ENCODE measurements at regions not wholly inside any gene's neighbourhood (a gene's known extent, or its start where the extent isn't known, plus 50 kb on each side); places are given as distances from the start of the nearest gene placed in this dataset.

DNA sequence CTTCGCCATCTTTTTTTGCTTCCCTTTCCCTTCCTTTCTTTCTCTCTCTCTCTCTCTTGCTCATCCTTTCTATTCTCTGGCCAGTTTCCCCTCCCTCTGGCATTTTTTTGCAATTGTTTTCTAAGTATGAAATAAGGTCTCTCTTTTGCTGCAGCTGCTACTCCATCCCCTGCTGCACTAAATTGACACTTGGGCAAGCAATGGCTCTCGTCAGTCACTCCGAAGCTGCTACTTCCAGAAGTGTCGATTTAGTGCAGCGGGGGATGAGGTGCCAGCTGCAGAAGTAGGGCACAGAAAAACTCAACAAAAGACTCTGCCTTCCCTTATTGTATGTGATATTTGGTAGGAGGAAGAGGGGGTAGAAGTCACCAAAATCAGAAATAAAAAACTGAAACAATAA is 642.3 kb downstream of the RWDD3 start:
- no peaks in the 10 kb centered on the region for H3K4me1 ChIP-seq (ENCODE audit: control insufficient read depth, insufficient read depth, low read length)
- H3K27ac ChIP-seq (ENCODE audit: extremely low read depth, low read depth, low read length) = no peak overlapping the region
- no peak overlapping the region for H3K4me3 ChIP-seq (ENCODE audit: low read depth, low read length)
- ChIA-PET POLR2A (no interaction called here), CTCF (interaction anchor here (0.7 kb wide), 1 partner anchor 308 kb away, joined by 6 read pairs; no protein-coding TSS in a partner anchor)
- H3K36me3 ChIP-seq (ENCODE audit: control insufficient read depth in 2 of 2, insufficient read depth in 1 of 2, low read length in 2 of 2) = no peaks in the 10 kb centered on the region
- H3K9me3 ChIP-seq (ENCODE audit: control insufficient read depth, insufficient read depth, low read depth, low read length) = no peaks in the 10 kb centered on the region; the same call in 1 of the 2 replicates
- TF ChIP-seq ZNF266 (tag by site-specific recombination; IDR thresholded peaks at IDR 0.05; ENCODE audit: low read depth) (no peak), ZFP41 (tag by site-specific recombination; IDR thresholded peaks at IDR 0.05; ENCODE audit: borderline replicate concordance) (no peak), GFI1B (tag by site-specific recombination; IDR thresholded peaks at IDR 0.05) (no peak), ZNF169 (tag by site-specific recombination; IDR thresholded peaks at IDR 0.05) (no peak), ZNF366 (tag by site-specific recombination; conservative IDR thresholded peaks at IDR 0.05) (no peak), ZXDB (tag by site-specific recombination; IDR thresholded peaks at IDR 0.05) (no peak), ZNF223 (tag by site-specific recombination; IDR thresholded peaks at IDR 0.05) (no peak), ZNF501 (tag by site-specific recombination; IDR thresholded peaks at IDR 0.05) (no peak), ZBTB17 (tag by site-specific recombination; IDR thresholded peaks at IDR 0.05) (no peak), ZNF112 (tag by site-specific recombination; IDR thresholded peaks at IDR 0.05) (no peak), ZNF426 (tag by site-specific recombination; IDR thresholded peaks at IDR 0.05) (no peak), ZNF239 (tag by site-specific recombination; IDR thresholded peaks at IDR 0.05) (no peak), ZNF10 (tag by site-specific recombination; IDR thresholded peaks at IDR 0.05) (no peak)
- TF ChIP-seq, protein P1, sequence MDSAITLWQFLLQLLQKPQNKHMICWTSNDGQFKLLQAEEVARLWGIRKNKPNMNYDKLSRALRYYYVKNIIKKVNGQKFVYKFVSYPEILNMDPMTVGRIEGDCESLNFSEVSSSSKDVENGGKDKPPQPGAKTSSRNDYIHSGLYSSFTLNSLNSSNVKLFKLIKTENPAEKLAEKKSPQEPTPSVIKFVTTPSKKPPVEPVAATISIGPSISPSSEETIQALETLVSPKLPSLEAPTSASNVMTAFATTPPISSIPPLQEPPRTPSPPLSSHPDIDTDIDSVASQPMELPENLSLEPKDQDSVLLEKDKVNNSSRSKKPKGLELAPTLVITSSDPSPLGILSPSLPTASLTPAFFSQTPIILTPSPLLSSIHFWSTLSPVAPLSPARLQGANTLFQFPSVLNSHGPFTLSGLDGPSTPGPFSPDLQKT (IDR thresholded peaks at IDR 0.05; ENCODE audit: borderline replicate concordance, low read depth, low read length) = no peak
- TF ChIP-seq, protein P2, sequence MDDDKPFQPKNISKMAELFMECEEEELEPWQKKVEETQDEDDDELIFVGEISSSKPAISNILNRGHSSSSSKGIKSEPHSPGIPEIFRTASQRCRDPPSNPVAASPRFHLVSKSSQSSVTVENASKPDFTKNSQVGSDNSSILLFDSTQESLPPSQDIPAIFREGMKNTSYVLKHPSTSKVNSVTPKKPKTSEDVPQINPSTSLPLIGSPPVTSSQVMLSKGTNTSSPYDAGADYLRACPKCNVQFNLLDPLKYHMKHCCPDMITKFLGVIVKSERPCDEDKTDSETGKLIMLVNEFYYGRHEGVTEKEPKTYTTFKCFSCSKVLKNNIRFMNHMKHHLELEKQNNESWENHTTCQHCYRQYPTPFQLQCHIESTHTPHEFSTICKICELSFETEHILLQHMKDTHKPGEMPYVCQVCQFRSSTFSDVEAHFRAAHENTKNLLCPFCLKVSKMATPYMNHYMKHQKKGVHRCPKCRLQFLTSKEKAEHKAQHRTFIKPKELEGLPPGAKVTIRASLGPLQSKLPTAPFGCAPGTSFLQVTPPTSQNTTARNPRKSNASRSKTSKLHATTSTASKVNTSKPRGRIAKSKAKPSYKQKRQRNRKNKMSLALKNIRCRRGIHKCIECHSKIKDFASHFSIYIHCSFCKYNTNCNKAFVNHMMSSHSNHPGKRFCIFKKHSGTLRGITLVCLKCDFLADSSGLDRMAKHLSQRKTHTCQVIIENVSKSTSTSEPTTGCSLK (tag by site-specific recombination; IDR thresholded peaks at IDR 0.05) = no peak
- TF ChIP-seq, protein P3, sequence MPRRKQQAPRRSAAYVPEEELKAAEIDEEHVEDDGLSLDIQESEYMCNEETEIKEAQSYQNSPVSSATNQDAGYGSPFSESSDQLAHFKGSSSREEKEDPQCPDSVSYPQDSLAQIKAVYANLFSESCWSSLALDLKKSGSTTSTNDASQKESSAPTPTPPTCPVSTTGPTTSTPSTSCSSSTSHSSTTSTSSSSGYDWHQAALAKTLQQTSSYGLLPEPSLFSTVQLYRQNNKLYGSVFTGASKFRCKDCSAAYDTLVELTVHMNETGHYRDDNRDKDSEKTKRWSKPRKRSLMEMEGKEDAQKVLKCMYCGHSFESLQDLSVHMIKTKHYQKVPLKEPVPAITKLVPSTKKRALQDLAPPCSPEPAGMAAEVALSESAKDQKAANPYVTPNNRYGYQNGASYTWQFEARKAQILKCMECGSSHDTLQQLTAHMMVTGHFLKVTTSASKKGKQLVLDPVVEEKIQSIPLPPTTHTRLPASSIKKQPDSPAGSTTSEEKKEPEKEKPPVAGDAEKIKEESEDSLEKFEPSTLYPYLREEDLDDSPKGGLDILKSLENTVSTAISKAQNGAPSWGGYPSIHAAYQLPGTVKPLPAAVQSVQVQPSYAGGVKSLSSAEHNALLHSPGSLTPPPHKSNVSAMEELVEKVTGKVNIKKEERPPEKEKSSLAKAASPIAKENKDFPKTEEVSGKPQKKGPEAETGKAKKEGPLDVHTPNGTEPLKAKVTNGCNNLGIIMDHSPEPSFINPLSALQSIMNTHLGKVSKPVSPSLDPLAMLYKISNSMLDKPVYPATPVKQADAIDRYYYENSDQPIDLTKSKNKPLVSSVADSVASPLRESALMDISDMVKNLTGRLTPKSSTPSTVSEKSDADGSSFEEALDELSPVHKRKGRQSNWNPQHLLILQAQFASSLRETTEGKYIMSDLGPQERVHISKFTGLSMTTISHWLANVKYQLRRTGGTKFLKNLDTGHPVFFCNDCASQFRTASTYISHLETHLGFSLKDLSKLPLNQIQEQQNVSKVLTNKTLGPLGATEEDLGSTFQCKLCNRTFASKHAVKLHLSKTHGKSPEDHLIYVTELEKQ (tag by site-specific recombination; IDR thresholded peaks at IDR 0.05; ENCODE audit: borderline replicate concordance) = no peak

DNA sequence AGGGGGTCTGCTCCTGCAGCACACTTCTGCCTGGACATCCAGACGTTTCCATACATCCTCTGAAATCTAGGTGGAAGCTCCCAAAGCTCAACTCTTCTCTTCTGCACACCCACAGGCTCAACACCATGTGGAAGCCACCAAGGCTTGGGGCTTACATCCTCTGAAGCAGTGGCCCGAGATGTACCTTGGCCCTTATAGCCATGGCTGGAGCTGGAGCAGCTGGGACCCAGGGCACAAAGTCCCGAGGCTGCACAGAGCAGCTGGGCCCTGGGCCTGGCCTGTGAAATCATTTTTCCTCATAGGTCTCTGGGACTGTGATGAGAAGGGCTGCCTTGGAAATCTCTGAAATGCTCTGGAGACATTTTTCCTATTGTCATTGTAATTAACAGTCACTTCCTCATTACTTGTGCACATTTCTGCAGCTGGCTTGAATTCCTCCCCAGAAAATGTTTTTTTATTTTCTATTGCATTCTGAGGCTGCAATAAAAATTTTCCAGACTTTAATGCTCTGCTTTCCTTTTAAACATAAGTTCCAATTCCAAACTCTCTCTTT is 645.6 kb downstream of the RWDD3 start:
- Histone ChIP-seq H3K9me3 (ENCODE audit: control insufficient read depth, insufficient read depth, low read depth, low read length) (no peaks in the 10 kb centered on the region), H3K27ac (ENCODE audit: extremely low read depth, low read depth, low read length) (no peak overlapping the region), H3K4me3 (ENCODE audit: low read depth, low read length) (no peak overlapping the region), H3K4me1 (ENCODE audit: control insufficient read depth, insufficient read depth, low read length) (no peaks in the 10 kb centered on the region), H3K36me3 (ENCODE audit: control insufficient read depth in 2 of 2, insufficient read depth in 1 of 2, low read length in 2 of 2) (no peaks in the 10 kb centered on the region)
- CTCF ChIA-PET = no interaction called here
- TF ChIP-seq ZFP37 (tag by site-specific recombination; IDR thresholded peaks at IDR 0.05) (no peak), KLF8 (tag by site-specific recombination; IDR thresholded peaks at IDR 0.05) (no peak), ZNF366 (tag by site-specific recombination; conservative IDR thresholded peaks at IDR 0.05) (no peak), ZNF221 (tag by site-specific recombination; IDR thresholded peaks at IDR 0.05; ENCODE audit: borderline replicate concordance) (no peak), BCL11A (tag by site-specific recombination; IDR thresholded peaks at IDR 0.05; ENCODE audit: low read depth) (no peak), ZNF274 (IDR thresholded peaks at IDR 0.05; ENCODE audit: low read length) (no peak), ZNF274 (tag by site-specific recombination; IDR thresholded peaks at IDR 0.05; ENCODE audit: borderline replicate concordance) (no peak)
- POLR2A ChIA-PET = no interaction called here

Data from HEK293 (cell line).